MV-4-11 (cell line): ENCODE measurements at regions not wholly inside any gene's neighbourhood (a gene's known extent, or its start where the extent isn't known, plus 50 kb on each side); places are given as distances from the start of the nearest gene placed in this dataset.

Source experiments
- DNase-seq: peaks from one replicate; lab custom pipeline; 2025; lab: John Stamatoyannopoulos, UW

GRCh38 chr14:27091973-27092372 lies 494.1 kb upstream of the NOVA1 start:
- DNase-seq, result no peak

GRCh38 chr14:27096091-27096490 lies 498.3 kb upstream of the NOVA1 start:
- no peak for DNase-seq

GRCh38 chr14:27098451-27098850 lies 500.6 kb upstream of the NOVA1 start:
- DNase-seq, result no peak

- DNase-seq, result no peak
Observed at GRCh38 chr14:27114180-27114579, 516.3 kb upstream of the NOVA1 start.

GRCh38 chr14:27123162-27123561 lies 525.3 kb upstream of the NOVA1 start:
- DNase-seq, result no peak

GRCh38 chr14:27127838-27128237 lies 530.0 kb upstream of the NOVA1 start:
- DNase-seq, result no peak

- DNase-seq, result no peak
Observed at GRCh38 chr14:27134200-27134599, 536.4 kb upstream of the NOVA1 start.

GRCh38 chr14:27145170-27145569 lies 547.3 kb upstream of the NOVA1 start:
- DNase-seq, result no peak

- no peak for DNase-seq
Observed at GRCh38 chr14:27148143-27148542, 550.3 kb upstream of the NOVA1 start.

GRCh38 chr14:27164139-27164538 lies 566.3 kb upstream of the NOVA1 start:
- DNase-seq, result no peak

GRCh38 chr14:27175489-27175888 lies 577.7 kb upstream of the NOVA1 start:
- DNase-seq, result no peak

GRCh38 chr14:27181333-27181732 lies 583.5 kb upstream of the NOVA1 start:
- no peak for DNase-seq

GRCh38 chr14:27184427-27184826 lies 586.6 kb upstream of the NOVA1 start:
- DNase-seq, result no peak

GRCh38 chr14:27186048-27186447 lies 588.2 kb upstream of the NOVA1 start:
- DNase-seq, result no peak

- DNase-seq, result no peak
Observed at GRCh38 chr14:27187136-27187535, 589.3 kb upstream of the NOVA1 start.

- DNase-seq, result no peak
Observed at GRCh38 chr14:27190296-27190695, 592.5 kb upstream of the NOVA1 start.

- DNase-seq, result no peak
Observed at GRCh38 chr14:27199272-27199671, 601.4 kb upstream of the NOVA1 start.

- DNase-seq, result no peak
Observed at GRCh38 chr14:27205036-27205435, 607.2 kb upstream of the NOVA1 start.

GRCh38 chr14:27211741-27212140 lies 613.9 kb upstream of the NOVA1 start:
- DNase-seq, result no peak

GRCh38 chr14:27222671-27223070 lies 624.8 kb upstream of the NOVA1 start:
- DNase-seq, result no peak

GRCh38 chr14:27223906-27224305 lies 626.1 kb upstream of the NOVA1 start:
- DNase-seq, result no peak

GRCh38 chr14:27228053-27228452 lies 630.2 kb upstream of the NOVA1 start:
- no peak for DNase-seq

GRCh38 chr14:27234331-27234730 lies 636.5 kb upstream of the NOVA1 start:
- no peak for DNase-seq

GRCh38 chr14:27236601-27237000 lies 638.8 kb upstream of the NOVA1 start:
- no peak for DNase-seq

- DNase-seq, result no peak
Observed at GRCh38 chr14:27242874-27243273, 645.0 kb upstream of the NOVA1 start.
